HS-27A (cell line): ENCODE measurements at regions not wholly inside any gene's neighbourhood (a gene's known extent, or its start where the extent isn't known, plus 50 kb on each side); places are given as distances from the start of the nearest gene placed in this dataset.

Source experiments
- DNase-seq: peaks from one replicate; pipeline ENCODE4 v3.0.0-alpha.2; 2012; ENCODE audit warnings: low read depth, missing footprints

DNA sequence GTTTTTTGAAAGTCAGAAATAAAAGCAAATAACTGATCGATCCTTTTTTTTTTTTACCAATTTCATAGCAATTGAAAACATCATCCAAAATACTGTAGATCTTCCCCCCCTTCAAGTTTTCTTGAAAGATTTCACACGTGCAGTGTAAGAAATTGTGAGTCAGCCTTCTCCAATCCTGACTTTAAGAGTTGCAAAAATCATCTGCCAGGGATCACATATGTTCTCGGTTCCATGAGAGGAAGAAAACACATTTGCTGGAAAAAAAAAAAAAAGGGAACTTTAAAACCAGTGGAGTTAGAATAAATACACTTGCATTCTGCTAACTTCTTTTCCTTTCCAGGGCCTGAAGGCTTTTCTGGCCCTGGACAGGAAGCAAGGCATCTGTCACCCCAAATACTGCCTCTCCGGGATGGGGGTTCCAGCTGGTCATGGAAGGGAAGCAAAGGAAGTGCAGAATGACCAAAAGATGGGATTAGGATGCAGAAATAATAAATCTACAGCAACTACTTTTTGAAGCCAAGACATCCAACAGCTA, 198.4 kb upstream of the KIAA1217 start:
- no peak for DNase-seq

DNA sequence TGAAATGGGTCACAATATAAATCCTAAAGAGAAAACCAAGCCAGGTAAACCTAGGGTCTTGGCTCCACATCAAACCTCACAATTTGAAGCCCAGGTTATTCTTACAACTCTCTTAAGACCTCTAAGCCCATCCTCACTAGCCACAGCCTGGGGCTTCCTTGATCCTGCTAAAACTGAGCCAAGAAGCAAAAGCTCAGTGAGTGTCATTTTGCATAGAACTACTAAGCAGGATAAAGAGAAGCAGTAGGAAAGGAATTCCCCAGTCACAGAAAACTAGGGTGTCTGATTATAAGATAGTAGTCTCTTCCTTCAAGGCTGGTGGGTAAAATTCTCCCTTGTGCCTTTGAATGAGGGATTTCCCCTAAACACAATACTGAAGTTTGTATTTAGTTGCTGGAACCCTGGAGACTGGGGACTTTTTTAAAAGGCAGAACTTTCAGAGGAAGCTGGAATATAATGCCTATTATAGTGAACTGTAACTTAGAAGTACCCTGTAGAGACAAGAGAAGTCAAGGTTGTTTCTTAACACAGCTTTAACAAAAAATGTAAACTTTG, 196.6 kb upstream of the KIAA1217 start:
- DNase-seq, result no peak

DNA sequence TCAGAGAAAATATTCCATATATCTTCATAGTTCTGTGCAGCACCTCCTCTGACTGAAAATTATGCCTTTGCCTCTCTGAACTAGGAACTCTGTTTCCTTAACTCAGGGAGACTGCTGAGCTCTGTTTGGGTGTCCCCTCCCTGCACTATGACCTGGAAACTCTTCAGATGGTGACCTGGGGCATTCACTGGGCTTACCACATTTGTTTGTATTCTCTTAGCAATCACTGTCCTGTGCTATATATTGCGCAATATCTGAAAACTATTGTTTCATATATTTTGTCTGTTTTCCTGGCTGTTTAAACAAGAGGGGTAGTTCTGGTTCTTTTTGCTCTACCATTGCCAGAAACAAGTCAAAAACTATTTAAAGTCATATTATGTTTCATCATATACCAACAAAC, 181.8 kb upstream of the KIAA1217 start:
- DNase-seq, result no peak

DNA sequence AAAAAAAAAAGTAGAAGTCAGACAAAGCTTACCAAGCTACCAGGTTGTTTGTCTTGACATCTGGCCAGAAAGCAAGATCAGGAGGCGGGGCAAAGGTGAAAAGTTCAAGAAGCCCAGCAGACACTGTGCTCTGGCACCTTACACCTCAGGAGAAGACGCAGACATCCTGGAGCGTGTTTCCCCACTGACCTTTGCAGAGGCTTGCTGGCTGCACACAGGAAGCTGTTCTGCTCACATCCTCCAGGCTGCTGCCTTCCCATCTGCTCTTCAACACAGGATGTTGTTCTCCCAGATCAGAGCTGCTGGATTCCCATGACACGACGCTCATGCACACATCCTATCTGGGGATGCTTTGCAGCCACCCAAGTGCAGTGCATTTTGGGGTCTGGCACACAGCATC, 174.4 kb upstream of the KIAA1217 start:
- no peak for DNase-seq

DNA sequence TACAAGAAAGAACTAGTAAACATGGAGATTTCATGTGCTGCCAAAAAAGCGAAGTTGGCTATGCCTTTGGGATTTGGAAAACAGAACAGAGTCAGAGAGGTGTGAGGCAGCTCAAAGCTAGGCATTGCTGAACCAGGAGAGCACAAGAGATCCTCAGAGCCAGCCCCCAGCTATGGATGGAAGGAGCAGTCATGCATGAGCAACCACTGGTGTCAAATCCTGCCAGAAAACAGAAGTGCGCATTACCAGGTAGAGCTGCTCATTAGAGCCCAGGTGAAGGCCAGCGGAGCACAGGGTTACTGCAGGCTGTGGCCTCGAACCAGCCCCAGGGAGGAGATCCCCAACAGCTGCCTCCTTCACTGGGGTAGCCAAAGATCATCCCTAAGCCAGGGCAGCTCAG, 173.2 kb upstream of the KIAA1217 start:
- no peak for DNase-seq

DNA sequence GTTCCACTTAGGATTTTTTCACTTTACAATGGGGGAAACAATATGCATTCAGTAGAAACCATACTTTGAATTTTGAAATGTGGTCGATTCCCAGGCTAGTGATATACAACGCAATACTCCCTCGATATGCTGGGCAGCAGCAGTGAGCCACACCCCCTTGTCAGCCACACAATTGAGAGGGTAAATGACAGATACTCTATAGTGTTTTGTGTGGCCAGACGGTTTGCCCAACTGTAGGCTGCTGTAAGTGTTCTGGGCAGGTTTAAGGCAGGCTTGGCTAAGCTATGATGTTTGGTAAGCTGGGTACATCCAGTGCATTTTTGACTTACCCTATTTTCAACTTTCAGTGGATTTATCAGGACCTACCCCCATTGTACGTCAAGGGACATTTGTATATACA, 169.6 kb upstream of the KIAA1217 start:
- DNase-seq, result no peak

DNA sequence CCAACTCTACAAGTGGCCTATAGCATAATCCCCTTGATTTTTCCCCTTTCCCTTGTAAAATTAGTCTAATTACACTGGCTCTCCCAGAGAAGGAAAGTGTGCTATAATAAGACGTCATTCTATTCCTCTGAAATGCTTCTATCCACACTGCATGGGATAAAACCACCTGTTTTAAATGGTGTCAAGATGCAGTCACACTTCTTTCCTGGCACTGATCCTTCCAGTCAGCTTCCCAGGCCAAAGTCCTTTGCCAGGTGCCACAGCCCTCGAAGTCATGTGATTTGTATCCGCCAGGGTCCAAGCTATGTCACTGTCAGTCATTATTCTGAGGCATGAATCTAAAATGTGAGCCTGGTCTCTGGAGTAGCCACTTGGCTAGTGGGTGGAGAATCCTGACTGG, 169.0 kb upstream of the KIAA1217 start:
- DNase-seq, result no peak

DNA sequence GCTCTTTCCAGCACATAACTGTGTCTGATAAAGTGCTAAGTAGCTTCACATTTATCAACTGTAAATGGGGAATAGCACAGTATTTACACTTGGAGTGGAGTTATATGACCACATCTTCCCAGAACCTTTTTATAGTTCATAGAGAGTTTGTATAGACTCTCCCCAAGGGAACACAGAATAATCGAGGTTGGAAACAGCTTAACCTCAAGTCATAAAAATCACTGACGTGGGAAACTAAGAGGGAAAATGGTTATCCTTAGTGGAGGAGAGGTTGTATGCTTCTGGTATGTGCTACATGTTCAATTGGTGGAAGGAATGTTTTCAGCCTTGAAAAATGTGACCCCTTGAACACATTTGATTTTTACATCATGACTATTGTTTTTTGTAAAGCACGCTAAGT, 167.9 kb upstream of the KIAA1217 start:
- DNase-seq, result no peak

DNA sequence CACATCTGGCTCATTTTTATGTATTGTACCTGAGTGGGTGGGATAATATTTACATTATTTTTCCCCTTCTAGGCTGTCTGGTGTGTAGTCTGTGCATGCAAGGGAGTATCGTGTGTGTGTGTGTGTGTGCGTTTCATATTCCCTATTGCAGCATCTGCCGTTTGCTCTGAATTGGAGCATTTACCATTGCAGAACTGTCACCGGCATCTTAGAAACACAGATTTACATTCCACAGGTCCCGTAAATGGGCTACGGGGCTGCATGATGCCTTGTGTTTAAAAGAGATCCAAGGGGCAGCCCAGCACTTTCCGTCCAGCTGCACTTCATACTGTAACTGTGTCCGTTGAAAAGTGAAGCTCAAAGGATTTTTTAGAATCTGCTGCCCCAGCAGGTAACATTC, 167.1 kb upstream of the KIAA1217 start:
- DNase-seq, result no peak

DNA sequence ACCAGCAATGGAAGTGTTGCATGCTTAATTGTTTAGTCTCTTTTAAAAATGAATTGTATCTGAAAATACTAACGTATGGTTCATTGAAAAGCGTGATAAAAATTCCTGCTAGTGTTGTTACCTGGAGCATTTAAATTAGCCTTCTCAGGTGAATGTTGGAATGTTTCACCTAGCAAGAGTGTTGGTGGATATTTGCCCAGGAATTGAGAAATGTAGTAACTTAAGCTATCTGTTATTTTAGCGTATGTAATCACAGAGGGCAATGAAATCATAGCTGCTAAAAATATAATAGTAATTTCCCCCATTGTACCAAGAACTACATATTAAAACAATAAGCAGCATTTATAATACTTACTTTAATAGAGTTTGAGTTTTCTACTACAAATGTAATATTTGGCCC, 166.1 kb upstream of the KIAA1217 start:
- no peak for DNase-seq

DNA sequence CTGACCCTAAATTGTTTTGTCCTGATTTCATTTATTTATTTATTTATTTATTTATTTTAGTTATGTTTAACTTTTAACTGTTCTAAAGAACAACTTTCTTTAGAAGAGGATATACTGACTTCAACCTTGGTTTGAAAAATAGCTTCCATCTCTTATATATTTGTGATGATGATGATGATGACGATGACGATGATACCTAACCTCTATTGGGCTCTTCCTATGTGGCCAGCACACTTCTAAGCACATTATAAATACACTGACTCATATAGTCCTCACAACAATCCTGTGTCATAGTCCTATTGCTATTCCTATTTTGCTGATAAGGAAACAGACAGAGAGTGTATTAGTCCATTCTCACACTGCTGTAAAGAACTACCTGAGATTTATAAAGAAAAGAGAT, 162.9 kb upstream of the KIAA1217 start:
- DNase-seq, result no peak

DNA sequence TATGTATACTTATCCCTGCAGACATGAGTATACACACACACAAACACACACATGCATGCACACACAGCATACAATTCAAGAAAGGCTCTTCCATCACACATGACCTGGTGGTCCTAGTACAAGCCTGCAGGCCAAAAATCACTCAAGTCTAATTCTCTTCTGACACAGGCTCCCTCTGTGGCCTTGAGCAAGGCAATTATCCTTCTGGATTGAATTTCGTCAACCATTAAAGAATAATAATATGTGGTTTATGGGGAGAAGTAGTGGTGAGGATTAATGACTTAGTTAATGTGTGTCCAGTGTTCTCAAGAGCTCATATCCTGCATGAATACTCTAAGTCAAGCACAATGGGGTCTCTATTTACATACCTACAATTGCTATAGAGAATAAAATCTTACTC, 161.8 kb upstream of the KIAA1217 start:
- DNase-seq, result no peak

DNA sequence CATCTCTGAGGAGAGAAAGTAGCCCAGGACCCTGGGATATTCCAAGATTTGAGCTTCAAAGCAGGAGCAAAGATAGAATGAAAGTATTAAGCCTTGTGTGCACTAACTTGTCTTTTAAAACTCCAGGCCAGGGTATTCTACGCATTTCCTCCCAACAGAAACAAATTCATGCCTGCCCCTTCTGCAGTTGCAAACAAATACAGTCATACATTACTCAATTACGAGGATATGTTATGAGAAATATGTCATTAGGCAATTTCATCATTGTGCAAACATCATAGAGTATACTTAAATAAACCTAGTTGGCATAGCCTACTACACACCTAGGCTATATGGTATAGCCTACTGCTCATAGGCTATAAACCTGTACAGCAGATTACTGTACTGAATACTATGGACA, 154.5 kb upstream of the KIAA1217 start:
- no peak for DNase-seq

DNA sequence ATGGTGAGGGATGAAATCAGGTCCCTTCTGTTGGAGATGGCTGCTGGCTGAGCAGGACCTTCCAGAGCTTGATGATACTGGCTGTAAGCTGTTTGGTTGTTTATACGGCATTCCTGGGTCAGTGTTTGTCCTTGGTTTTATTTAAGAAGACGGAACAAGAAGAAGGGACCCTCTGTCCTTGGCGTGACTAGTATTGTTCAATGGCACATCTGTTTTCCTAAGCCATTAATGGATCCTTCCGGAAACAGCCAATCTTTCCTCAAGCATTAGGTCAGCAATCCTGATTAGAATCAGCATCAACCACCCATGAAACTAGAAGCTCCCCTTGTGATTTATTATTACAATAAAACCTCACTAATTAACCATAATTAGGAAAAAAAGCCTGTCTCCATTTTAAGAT, 128.7 kb upstream of the KIAA1217 start:
- no peak for DNase-seq

DNA sequence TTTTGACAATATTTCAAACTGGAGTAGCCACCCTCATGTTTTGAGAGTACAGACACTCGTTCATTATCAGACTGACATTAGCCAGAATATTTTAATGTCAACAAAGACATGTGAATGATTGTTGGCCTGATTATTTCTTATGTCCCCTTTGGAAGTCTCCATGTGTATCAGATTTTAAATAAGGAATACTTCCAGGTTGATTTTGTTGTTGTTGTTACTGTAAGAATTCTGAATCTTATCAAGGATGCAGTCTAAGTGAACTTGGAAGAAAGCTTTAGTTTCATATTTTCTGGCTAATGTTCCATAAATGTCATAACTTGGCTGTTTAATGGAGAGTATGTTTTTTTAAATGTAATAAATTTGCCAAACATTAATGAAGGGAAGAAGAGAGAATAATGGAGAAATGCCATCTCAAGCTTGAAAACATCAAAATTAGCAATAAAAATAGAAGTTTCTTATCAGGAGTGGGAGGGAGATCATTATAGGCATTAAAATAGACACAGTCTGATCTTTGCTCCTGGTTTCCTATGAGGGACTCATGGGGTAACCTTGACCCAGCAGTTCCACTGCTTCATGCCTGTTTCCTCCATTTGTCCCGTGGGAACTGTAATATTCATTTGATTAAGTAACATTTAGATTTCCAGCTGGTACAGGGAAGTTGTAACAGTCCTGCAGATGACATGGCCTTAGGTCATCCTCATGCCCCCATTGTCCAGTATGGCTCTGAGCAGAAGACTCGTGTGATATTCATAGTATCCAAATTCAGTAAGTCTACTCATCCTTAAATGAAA, 122.4 kb upstream of the KIAA1217 start:
- DNase-seq, result no peak

DNA sequence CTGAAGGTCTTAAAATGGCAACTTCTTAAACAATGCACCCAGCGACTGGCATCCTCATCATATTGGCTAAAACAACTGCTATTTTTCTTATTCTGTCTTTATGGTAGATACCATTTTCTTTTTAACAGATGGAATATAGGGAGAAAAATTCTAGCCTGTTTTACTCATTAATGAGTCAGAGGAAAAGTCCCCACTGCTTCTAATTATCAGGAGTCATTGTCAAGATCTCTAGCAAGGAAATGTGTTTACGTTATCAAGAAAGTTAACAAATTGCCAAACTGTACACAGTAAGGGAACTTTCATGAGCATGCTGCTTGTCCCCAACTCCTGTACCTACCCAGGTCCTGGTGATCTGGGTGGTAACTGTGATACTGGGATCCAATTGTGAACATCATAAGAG, 117.7 kb upstream of the KIAA1217 start:
- no peak for DNase-seq

DNA sequence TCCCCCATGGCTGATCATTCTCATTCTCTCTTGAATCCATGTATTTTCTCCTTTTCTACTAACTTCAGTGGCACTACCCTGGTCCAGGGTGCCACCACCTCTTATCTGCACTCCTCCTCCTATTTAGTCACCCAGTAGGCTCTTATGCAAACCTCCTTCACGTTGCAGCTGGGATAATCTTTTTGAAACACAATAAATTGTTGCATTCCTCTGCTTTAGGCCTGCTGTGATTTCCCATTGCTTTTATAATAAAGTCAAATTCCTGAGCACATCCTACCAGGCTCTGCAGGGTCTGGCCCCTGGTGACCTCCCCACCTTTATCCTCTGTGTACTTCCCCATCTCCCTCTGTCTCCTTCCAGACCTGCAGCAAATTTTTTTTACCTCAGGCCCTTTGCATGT, 112.7 kb upstream of the KIAA1217 start:
- DNase-seq, result no peak

DNA sequence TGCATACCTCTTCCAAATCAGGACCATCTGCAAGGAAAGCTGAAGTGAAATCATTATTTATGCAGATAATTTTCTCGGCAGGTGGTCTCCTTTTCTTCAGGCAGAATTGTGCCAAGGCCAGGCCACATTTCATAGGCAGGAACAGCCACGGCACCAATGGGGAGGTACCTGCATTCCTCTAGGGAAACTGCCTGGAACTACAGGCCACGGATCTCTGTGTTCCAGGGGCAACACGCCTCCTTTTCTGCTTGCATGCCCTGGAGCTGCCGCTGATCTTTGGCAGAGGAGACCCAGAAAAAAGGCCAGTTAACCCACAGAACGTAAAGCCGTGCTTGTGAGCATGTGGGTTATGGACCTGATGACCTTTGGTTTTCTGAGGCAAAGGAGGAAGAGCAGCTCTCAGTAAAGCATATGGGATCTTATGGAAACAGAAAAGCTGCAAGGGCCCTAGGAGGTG, 111.2 kb upstream of the KIAA1217 start:
- no peak for DNase-seq

DNA sequence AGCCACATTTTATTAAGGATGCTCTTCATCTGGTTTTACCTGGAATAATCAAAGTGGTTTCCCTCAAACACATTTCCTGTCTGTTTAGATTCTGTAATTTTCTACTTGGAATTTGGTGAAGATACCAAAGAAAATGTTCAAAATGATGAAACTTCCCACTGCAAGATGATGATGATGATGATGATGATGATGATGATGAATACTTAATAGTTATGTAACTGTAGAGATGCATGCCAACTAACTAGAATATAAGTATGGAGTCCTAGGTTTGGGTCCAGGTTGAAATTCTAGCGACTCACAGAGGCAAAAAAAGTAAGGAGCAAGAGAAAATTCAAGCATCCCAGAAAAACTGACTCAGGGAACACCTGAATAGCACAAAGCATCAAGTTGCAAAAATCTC, 104.0 kb upstream of the KIAA1217 start:
- DNase-seq, result no peak

DNA sequence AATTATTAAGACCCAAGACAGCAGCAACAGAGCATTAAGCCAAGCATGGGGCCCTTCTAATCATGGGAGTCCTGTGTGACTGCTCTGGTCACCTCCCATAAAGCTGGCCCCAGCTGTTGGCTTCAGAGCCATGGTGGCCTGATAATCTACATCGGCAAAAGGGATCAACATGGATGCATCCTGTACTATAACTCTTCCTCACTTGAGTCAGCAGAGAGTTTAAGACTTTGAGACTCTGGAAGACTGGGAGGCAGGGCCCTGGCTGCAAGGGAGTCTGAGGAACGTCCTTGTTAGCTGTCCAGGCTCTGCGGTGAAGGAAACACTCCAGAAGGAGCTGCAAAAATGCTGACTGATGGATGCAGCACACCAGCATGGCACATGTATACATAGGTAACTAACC, 95.0 kb upstream of the KIAA1217 start:
- no peak for DNase-seq

DNA sequence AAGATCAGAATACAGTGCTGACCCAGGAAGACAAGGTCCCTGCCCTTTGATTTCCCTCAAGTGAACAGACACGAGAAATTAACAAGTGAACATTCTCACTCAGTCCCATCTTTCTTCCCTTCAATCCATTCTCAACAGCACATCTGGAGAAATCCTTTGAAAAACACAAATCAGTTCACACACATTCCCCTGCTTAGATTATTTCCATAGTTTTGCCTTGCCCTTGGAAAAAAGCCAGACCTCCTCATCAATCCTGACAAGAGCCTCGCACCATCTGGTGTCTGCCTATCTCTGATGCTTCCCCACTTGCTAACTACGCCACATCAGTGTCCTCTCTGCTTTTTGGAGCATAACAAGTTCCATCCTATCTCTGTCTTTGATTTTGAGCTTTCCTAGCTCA, 94.4 kb upstream of the KIAA1217 start:
- no peak for DNase-seq

DNA sequence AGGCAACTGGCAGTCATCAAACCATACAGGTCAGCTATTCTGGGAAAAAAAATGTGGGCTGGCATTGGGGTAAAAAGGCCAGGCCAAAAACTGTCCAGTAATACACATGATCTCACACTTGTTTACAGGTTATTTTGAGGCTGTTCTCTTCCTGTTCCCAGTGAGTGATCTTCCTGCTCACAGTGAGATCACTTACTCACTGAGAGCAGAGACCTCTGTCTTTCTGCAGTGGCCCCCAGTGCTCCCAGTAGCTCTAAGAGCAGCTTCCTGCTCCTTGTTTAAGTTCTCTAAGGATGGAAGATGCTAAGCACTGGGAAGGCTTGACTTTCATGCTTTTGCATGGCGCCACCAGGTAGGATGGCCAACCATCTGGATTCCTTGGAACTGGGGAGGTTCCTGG, 93.5 kb upstream of the KIAA1217 start:
- no peak for DNase-seq

DNA sequence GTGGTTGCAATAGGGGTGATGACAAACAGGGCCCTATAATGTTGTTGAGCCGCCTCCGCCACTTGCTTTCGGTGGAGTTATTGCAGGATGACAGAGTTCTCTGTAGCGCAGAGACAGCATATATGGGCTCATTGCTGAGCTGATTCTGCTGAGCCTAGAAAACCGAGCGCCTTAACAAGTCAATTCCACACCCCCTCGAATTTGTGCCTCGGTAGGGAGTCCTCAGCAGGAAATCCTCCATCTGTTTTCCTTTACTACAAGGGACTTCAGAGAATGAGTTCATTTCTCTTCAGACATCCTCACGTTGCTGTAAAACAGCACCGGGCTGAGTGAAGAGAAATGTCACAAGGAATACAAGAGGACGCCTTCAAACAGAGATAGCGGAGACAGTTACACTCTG, 90.7 kb upstream of the KIAA1217 start:
- no peak for DNase-seq

DNA sequence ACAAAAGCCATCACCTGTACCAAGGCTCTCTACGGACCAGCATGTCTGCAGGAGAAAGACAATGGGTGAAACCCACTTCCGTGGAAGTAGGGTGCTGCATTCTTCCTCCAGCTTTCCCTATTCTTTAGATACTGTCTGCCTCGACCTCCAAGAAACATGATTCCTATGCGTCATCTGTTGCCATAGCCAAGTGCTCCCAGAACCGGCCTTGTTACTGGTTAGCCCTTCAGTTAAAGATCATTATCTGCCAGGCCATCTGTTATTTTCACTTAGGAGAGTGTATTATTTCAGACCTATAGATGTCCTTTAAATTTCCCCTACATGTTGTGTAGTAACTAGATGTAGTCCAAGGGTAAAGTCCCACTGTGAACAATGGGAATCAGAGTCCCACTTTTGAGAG, 89.0 kb upstream of the KIAA1217 start:
- no peak for DNase-seq
